IPS-20b (cell line): ENCODE measurements at regions not wholly inside any gene's neighbourhood (a gene's known extent, or its start where the extent isn't known, plus 50 kb on each side); places are given as distances from the start of the nearest gene placed in this dataset.
"Not testable (repeated sequence)": the region's sequence is repeated elsewhere in the genome, so short reads cannot be mapped to it uniquely, and the experiment has no call there.

ENCODE experiments used
- H3K27ac ChIP-seq: one replicate; pipeline ENCODE4 v1.5.1; 2013; ENCODE audit warnings: low read length
- H3K27me3 ChIP-seq: 2 replicates; pipeline ENCODE4 v1.6.1; 2013; ENCODE audit warnings: mild to moderate bottlenecking, low read length, inconsistent platforms; ENCODE audit not compliant: insufficient read depth
- H3K36me3 ChIP-seq: 2 replicates; pipeline ENCODE4 v1.6.1; 2013; ENCODE audit warnings: low read depth, mild to moderate bottlenecking, inconsistent platforms, low read length, moderate library complexity; ENCODE audit not compliant: insufficient read depth
- H3K4me1 ChIP-seq: 2 replicates; pipeline ENCODE4 v1.6.1; 2013; ENCODE audit warnings: mild to moderate bottlenecking, control low read depth, inconsistent platforms, low read length, moderate library complexity; ENCODE audit not compliant: insufficient read depth
- H3K4me3 ChIP-seq: 2 replicates; pipeline ENCODE4 v1.5.1; 2013; ENCODE audit warnings: mild to moderate bottlenecking, low read length, inconsistent platforms
- H3K9ac ChIP-seq: 2 replicates; pipeline ENCODE4 v1.6.1; 2013; ENCODE audit warnings: low read depth, mild to moderate bottlenecking, inconsistent platforms, low read length, moderate library complexity
- H3K9me3 ChIP-seq: 2 replicates; pipeline ENCODE4 v1.6.1; 2013; ENCODE audit warnings: mild to moderate bottlenecking, low read depth, low read length, inconsistent platforms; ENCODE audit not compliant: insufficient read depth

DNA sequence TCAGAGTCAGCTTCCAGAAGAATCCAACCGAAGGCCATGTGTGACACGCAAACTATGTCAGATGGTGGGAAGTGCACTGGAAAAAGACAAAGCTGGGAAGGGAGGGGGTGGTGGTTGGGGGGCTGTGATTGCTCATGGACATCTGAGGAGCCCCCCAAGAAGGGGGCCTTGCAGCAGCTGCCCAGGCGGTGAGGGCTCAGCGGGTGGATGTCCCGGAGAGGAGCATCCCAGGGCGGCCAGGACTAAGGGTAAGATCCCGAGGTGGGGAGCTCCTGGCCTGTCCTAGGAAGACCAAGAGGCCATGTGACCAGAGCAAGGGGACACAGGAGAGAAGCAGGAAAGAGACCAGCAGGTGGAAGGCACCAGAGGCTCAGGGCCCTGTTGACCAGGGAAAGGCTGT is 299.5 kb downstream of the PREX1 start:
- Histone ChIP-seq H3K36me3 (no peaks in the 10 kb centered on the region), H3K4me3 (no peak overlapping the region), H3K9me3 (no peaks in the 10 kb centered on the region), H3K27ac (no peak overlapping the region), H3K9ac (no peak overlapping the region), H3K27me3 (no peaks in the 10 kb centered on the region), H3K4me1 (no peaks in the 10 kb centered on the region)

- Histone ChIP-seq H3K36me3 (no peaks in the 10 kb centered on the region), H3K4me1 (no peaks in the 10 kb centered on the region), H3K4me3 (no peak overlapping the region), H3K9ac (no peak overlapping the region), H3K27me3 (no peaks in the 10 kb centered on the region), H3K9me3 (no peaks in the 10 kb centered on the region), H3K27ac (no peak overlapping the region)
These were observed 300.0 kb downstream of the PREX1 start for GRCh38 chr20:48527771-48528170.

GRCh38 chr20:48526936-48527335 is 300.9 kb downstream of the PREX1 start:
- Histone ChIP-seq H3K36me3 (no peaks in the 10 kb centered on the region), H3K4me1 (no peaks in the 10 kb centered on the region), H3K27me3 (no peaks in the 10 kb centered on the region), H3K9ac (no peak overlapping the region), H3K27ac (no peak overlapping the region), H3K9me3 (no peaks in the 10 kb centered on the region), H3K4me3 (no peak overlapping the region)

- H3K27ac ChIP-seq: no peak overlapping the region
- H3K4me1 ChIP-seq: no peaks in the 10 kb centered on the region
- no peak overlapping the region for H3K4me3 ChIP-seq
- no peaks in the 10 kb centered on the region for H3K9me3 ChIP-seq
- H3K27me3 ChIP-seq: no peaks in the 10 kb centered on the region
- no peaks in the 10 kb centered on the region for H3K36me3 ChIP-seq
- no peak overlapping the region for H3K9ac ChIP-seq
These were observed 302.4 kb downstream of the PREX1 start for GRCh38 chr20:48525400-48525799.

DNA sequence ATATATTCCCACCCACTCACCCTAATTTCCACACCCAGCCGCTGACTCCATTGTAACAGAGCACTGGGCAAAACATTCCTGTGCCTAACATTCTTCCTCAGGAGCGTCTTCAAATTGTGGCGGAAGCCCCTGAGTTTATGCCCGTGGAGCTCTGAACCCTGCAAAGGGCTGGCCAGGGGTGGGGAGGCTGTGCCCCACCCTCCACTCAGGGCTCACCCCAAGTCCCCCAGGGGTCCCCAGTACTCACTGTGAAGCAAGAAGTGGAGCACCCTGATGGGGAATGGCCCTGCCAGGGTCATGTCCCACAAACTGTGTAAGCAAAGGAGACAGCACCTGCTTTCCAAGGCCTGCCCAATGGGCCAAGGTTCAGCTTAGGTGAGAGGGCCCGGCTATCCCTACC is 303.2 kb downstream of the PREX1 start:
- Histone ChIP-seq H3K36me3 (no peaks in the 10 kb centered on the region), H3K4me1 (no peaks in the 10 kb centered on the region), H3K4me3 (no peak overlapping the region), H3K9ac (no peak overlapping the region), H3K27me3 (no peaks in the 10 kb centered on the region), H3K9me3 (no peaks in the 10 kb centered on the region), H3K27ac (no peak overlapping the region)

- H3K9ac ChIP-seq: no peak overlapping the region
- H3K27me3 ChIP-seq: no peaks in the 10 kb centered on the region
- H3K36me3 ChIP-seq: no peaks in the 10 kb centered on the region
- H3K4me1 ChIP-seq: no peaks in the 10 kb centered on the region
- no peak overlapping the region for H3K4me3 ChIP-seq
- no peak overlapping the region for H3K27ac ChIP-seq
- H3K9me3 ChIP-seq: no peaks in the 10 kb centered on the region
These were observed 304.4 kb downstream of the PREX1 start for GRCh38 chr20:48523191-48523995.

DNA sequence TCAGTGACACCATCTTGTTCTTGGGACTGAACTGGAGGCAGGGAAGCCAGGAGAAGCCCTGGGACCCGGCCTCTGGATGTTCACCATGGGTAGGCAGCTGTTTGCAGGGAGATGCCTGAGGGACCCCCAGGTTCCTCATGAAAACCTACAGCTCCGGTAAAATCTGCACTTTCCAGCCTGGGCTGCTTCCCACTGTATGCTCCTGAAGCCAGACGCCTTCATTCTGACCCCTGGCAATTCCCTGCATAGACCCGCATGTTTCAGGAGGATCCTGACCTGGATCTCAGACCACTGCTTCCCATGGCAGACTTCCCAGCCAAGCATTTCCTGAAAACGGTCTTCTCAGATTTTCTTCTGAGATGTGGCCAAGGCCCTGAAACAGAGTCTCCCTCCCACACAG is 306.7 kb downstream of the PREX1 start:
- Histone ChIP-seq H3K27me3 (no peaks in the 10 kb centered on the region), H3K27ac (no peak overlapping the region), H3K4me3 (no peak overlapping the region), H3K4me1 (no peaks in the 10 kb centered on the region), H3K36me3 (no peaks in the 10 kb centered on the region), H3K9ac (no peak overlapping the region), H3K9me3 (no peaks in the 10 kb centered on the region)

GRCh38 chr20:48516196-48516595 is 311.6 kb downstream of the PREX1 start:
- H3K4me3 ChIP-seq, H3K36me3 ChIP-seq, H3K27ac ChIP-seq, H3K9ac ChIP-seq, H3K27me3 ChIP-seq, H3K4me1 ChIP-seq, H3K9me3 ChIP-seq: not testable (repeated sequence)

- H3K36me3 ChIP-seq: not testable (repeated sequence)
These were observed 313.2 kb downstream of the PREX1 start for GRCh38 chr20:48514577-48514976.

DNA sequence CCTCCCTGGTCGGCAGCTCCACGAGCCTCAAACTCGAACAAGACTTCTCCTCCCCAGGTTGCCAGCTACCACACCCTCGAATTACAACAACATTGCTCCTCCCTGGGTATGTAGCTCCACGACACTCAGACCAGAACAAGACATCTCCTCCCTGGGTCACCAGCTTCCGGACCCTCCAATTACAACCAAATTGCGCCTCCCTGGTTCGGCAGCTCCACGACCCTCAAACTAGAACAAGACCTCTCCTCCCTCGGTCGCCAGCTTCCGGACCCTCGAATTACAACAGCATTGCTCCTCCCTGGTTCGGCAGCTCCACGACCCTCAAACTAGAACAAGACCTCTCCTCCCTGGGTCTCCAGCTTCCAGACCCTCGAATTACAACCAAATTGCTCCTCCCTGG is 315.3 kb downstream of the PREX1 start:
- H3K4me3 ChIP-seq, H3K27me3 ChIP-seq, H3K4me1 ChIP-seq: not testable (repeated sequence)

More at GRCh38 chr20:48514577-48514976, 313.2 kb downstream of the PREX1 start:
- not testable (repeated sequence) for H3K9me3 ChIP-seq, H3K9ac ChIP-seq, H3K4me3 ChIP-seq, H3K4me1 ChIP-seq, H3K27ac ChIP-seq, H3K27me3 ChIP-seq

GRCh38 chr20:48505066-48505465 is 322.7 kb downstream of the PREX1 start:
- not testable (repeated sequence) for H3K9me3 ChIP-seq, H3K9ac ChIP-seq, H3K27ac ChIP-seq, H3K4me3 ChIP-seq, H3K27me3 ChIP-seq, H3K36me3 ChIP-seq, H3K4me1 ChIP-seq

More for the DNA sequence above, 315.3 kb downstream of the PREX1 start:
- H3K27ac ChIP-seq, H3K36me3 ChIP-seq, H3K9ac ChIP-seq, H3K9me3 ChIP-seq: not testable (repeated sequence)

DNA sequence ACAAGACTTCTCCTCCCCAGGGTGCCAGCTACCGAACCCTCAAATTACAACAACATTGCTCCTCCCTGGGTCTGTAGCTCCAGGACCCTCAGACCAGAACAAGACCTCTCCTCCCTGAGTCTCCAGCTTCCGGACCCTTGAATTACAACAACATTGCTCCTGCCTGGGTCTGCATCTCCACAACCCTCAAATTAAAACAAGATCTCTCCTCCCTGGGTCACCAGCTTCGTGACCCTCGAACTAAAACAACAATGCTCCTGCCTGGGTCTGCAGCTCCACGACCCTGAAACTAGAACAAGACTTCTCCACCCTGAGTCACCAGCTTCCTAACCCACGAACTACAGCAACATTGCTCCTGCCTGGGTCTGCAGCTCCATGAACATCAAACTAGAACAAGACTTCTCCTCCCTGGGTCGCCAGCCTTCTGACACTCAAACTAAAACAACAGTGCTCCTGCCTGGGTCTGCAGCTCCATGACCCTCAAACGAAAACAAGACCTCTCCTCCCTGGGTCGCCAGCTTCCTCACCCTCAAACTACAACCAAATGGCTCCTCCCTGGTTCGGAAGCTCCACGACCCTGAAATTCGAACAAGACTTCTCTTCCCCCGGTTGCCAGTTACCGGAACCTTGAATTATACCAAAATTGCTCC is 324.5 kb downstream of the PREX1 start:
- Histone ChIP-seq H3K27ac (no peak overlapping the region), H3K4me1 (no peaks in the 10 kb centered on the region), H3K27me3 (no peaks in the 10 kb centered on the region; the same call in 1 of the 2 replicates), H3K9me3 (no peaks in the 10 kb centered on the region; the same call in 1 of the 2 replicates), H3K4me3 (no peak overlapping the region), H3K36me3 (no peaks in the 10 kb centered on the region), H3K9ac (no peak overlapping the region)
